ENCODE measurements at regions not wholly inside any gene's neighbourhood (a gene's known extent, or its start where the extent isn't known, plus 50 kb on each side); places are given as distances from the start of the nearest gene placed in this dataset.
A peak's percentile ranks its signal among the peaks of the same experiment; 100 is the strongest.

DNA sequence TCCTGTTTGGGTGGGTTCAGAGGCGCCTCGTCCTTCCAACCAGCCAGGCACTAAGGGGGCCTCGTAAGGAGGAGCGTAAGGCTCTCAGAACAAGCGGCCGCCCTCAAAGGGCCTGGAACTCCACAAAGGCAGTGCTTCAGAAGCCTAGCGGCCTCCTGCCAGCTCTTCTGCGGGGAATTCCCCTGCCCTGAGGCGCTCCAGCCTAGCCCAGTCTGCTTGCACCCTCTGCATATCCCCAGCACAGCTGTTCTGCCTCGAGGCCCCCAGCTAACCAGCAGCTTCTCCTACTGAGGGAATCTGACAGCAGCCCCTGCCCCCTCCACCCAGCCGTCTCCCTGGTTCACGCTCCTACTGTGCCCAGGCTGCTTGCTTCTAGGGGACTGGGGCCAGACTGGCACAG is 265.9 kb downstream of the TFCP2L1 start (continued):
- TF ChIP-seq JUNB (IDR thresholded peaks at IDR 0.05) (no peak), NPAS2 (CRISPR knock-in tag; IDR thresholded peaks at IDR 0.05; ENCODE audit: borderline replicate concordance) (no peak), SREBF2 (IDR thresholded peaks at IDR 0.05) (no peak), HDAC2 (IDR thresholded peaks at IDR 0.05) (no peak), FOXS1 (CRISPR knock-in tag; IDR thresholded peaks at IDR 0.05) (no peak)

- ChIA-PET CTCF (interaction anchor here (1.4 kb wide), 1 partner anchor 16 kb away, joined by 3 read pairs; no protein-coding TSS in a partner anchor), POLR2A (no interaction called here)
- Histone ChIP-seq H3K9me3 (no peaks in the 10 kb centered on the region), H3K27ac (no peak overlapping the region), H3K4me2 (no peak overlapping the region), H3K4me3 (no peak overlapping the region), H3K4me1 (no peaks in the 10 kb centered on the region)
- ATAC-seq = peak in 1 of 2 experiments; percentile 51; a peak in 3 of 6 replicates
- no peak for TF ChIP-seq ZFP36 (IDR thresholded peaks at IDR 0.05; ENCODE audit: borderline replicate concordance, partially characterized antibody)
- no peak for TF ChIP-seq PHF8 (IDR thresholded peaks at IDR 0.05; ENCODE audit: borderline replicate concordance, low read depth)
- TF ChIP-seq RCOR1 (IDR thresholded peaks at IDR 0.05; ENCODE audit: low read depth, low read length) = no peak
- TF ChIP-seq HOXB13 (CRISPR knock-in tag; IDR thresholded peaks at IDR 0.05; ENCODE audit: low read depth) = no peak
- no peak for TF ChIP-seq POLR2A (IDR thresholded peaks at IDR 0.05; ENCODE audit: low read length)
- no peak for TF ChIP-seq MAFK (IDR thresholded peaks at IDR 0.05; ENCODE audit: partially characterized antibody)
- no peak for TF ChIP-seq ZC3H11A (IDR thresholded peaks at IDR 0.05)
- no peak for TF ChIP-seq NR3C1 (IDR thresholded peaks at IDR 0.05)
- TF ChIP-seq CEBPB (IDR thresholded peaks at IDR 0.05) = no peak
- TF ChIP-seq SREBF2 (IDR thresholded peaks at IDR 0.05) = no peak
- TF ChIP-seq NFE2L2 (conservative IDR thresholded peaks at IDR 0.05; ENCODE audit: low read length) = no peak
- TF ChIP-seq, protein P1, sequence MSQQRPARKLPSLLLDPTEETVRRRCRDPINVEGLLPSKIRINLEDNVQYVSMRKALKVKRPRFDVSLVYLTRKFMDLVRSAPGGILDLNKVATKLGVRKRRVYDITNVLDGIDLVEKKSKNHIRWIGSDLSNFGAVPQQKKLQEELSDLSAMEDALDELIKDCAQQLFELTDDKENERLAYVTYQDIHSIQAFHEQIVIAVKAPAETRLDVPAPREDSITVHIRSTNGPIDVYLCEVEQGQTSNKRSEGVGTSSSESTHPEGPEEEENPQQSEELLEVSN (IDR thresholded peaks at IDR 0.05; ENCODE audit: borderline replicate concordance, low read depth) = no peak
- no peak for TF ChIP-seq CBX2 (IDR thresholded peaks at IDR 0.05; ENCODE audit: borderline replicate concordance, low read depth)
- no peak for TF ChIP-seq HOXA7 (CRISPR knock-in tag; IDR thresholded peaks at IDR 0.05)
- TF ChIP-seq JUN (IDR thresholded peaks at IDR 0.05) = no peak
- TF ChIP-seq HDAC2 (IDR thresholded peaks at IDR 0.05) = no peak
- WGBS (ENCODE audit: missing lambda C conversion rate) = 67% methylated on average over 7 of the region's 7 CpGs
- no peak for FAIRE-seq
- DNase-seq (ENCODE audit: low read depth in 1 of 2, low spot score in 1 of 2) = no peak
Observed at GRCh38 chr2:121019756-121020155, 265.2 kb downstream of the TFCP2L1 start.

DNA sequence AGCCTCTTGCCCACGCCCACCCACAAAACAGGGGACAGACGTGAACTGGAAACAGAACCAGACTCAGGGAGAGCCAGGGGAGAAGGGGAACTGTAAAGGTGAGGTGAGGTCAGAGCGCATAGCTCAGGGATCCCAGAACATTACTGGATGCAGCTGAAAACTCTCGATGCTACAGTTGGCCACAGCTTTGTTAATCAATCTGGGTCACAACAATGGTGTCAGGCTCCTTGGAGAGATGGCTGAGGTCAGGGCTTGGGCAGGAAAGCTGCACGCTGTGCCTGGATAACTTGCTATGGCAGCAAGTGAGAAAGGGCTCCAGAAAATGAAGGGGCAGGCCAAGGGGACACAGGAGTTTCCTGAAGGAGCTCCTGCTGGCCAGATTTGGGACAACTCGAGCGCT is 263.3 kb downstream of the TFCP2L1 start:
- no peaks in the 10 kb centered on the region for H3K9me3 ChIP-seq
- no peak overlapping the region for H3K27ac ChIP-seq
- no peak; a peak in 2 of 6 replicates for ATAC-seq
- FAIRE-seq = no peak
- TF ChIP-seq EHMT2 (IDR thresholded peaks at IDR 0.05; ENCODE audit: low read depth) (no peak), BHLHE40 (IDR thresholded peaks at IDR 0.05; ENCODE audit: low read depth, low read length) (no peak), MAFK (IDR thresholded peaks at IDR 0.05; ENCODE audit: partially characterized antibody) (no peak), ELK1 (IDR thresholded peaks at IDR 0.05; ENCODE audit: low read depth, low read length) (no peak), FOXS1 (CRISPR knock-in tag; IDR thresholded peaks at IDR 0.05) (no peak), MYC (IDR thresholded peaks at IDR 0.05; ENCODE audit: borderline replicate concordance, low read length) (no peak), SREBF2 (IDR thresholded peaks at IDR 0.05) (no peak), KDM5A (IDR thresholded peaks at IDR 0.05) (no peak)
- ChIA-PET CTCF (no interaction called here), POLR2A (no interaction called here)
- H3K4me3 ChIP-seq = no peak overlapping the region
- WGBS (ENCODE audit: missing lambda C conversion rate) = 75% methylated on average over 7 of the region's 7 CpGs
- no peak for DNase-seq (ENCODE audit: low read depth in 1 of 2, low spot score in 1 of 2)
- H3K4me2 ChIP-seq = no peak overlapping the region
- no peaks in the 10 kb centered on the region for H3K4me1 ChIP-seq

GRCh38 chr2:121028577-121028976 is 256.4 kb downstream of the TFCP2L1 start:
- CTCF ChIA-PET = no interaction called here
- Histone ChIP-seq H3K9me3 (no peaks in the 10 kb centered on the region; the same call in 2 of the 3 replicates), H3K4me1 (no peaks in the 10 kb centered on the region), H3K4me3 (no peak overlapping the region), H3K4me2 (no peak overlapping the region), H3K27ac (no peak overlapping the region)
- WGBS (ENCODE audit: missing lambda C conversion rate) = 7% methylated on average over 1 of the region's 1 CpG
- FAIRE-seq = no peak
- ATAC-seq = no peak
- POLR2A ChIA-PET = no interaction called here
- no peak for DNase-seq (ENCODE audit: low read depth in 1 of 2, low spot score in 1 of 2)
- no peak for TF ChIP-seq CHD4 (IDR thresholded peaks at IDR 0.05; ENCODE audit: borderline replicate concordance)
- TF ChIP-seq, protein P2, sequence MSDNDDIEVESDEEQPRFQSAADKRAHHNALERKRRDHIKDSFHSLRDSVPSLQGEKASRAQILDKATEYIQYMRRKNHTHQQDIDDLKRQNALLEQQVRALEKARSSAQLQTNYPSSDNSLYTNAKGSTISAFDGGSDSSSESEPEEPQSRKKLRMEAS (IDR thresholded peaks at IDR 0.05) = no peak
- TF ChIP-seq HEYL (CRISPR knock-in tag; IDR thresholded peaks at IDR 0.05) = no peak
- TF ChIP-seq, protein P1 (IDR thresholded peaks at IDR 0.05; ENCODE audit: borderline replicate concordance, low read depth) = no peak
- no peak for TF ChIP-seq JUN (IDR thresholded peaks at IDR 0.05)
- no peak for TF ChIP-seq HDAC2 (IDR thresholded peaks at IDR 0.05)
- no peak for TF ChIP-seq CBX8 (IDR thresholded peaks at IDR 0.05)
- TF ChIP-seq POLR2A (IDR thresholded peaks at IDR 0.05; ENCODE audit: low read length) = no peak
- no peak for TF ChIP-seq ELK1 (IDR thresholded peaks at IDR 0.05; ENCODE audit: low read depth, low read length)
- no peak for TF ChIP-seq EP300 (IDR thresholded peaks at IDR 0.05)
- no peak for TF ChIP-seq RCOR1 (IDR thresholded peaks at IDR 0.05; ENCODE audit: low read depth, low read length)
- TF ChIP-seq ZC3H11A (IDR thresholded peaks at IDR 0.05) = no peak
- TF ChIP-seq ZNF302 (CRISPR knock-in tag; IDR thresholded peaks at IDR 0.05) = no peak
- no peak for TF ChIP-seq GATA3 (IDR thresholded peaks at IDR 0.05; ENCODE audit: borderline replicate concordance)
- no peak for TF ChIP-seq JUNB (IDR thresholded peaks at IDR 0.05)
- TF ChIP-seq MAZ (IDR thresholded peaks at IDR 0.05; ENCODE audit: borderline replicate concordance, low read depth, low read length) = no peak
